AG08395 (cell line): ENCODE measurements at regions not wholly inside any gene's neighbourhood (a gene's known extent, or its start where the extent isn't known, plus 50 kb on each side); places are given as distances from the start of the nearest gene placed in this dataset.

Experiments used
- DNase-seq: peaks from one replicate; pipeline ENCODE4 v3.0.0; 2012; ENCODE audit warnings: mixed read lengths, low spot score

DNA sequence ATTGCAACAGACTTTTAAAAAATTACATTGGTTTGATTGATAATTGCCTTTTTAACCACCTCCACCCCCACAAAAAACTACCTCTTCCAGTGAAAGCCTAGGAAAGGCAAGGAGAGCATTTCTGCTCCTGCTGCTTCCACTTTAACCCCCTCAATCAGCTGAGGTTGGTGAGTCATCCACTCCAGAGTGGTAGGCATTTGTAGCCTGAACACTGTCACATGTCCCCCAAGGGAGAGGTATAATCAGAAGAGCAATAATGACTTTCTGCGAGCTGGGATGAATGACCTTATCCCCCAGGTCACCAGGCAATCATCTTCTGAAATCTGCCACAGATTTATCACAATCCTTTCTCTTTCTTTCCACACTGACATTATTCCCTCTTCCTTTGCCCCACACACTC, 126.6 kb upstream of the CAMK1G start:
- peak; percentile 32 for DNase-seq

DNA sequence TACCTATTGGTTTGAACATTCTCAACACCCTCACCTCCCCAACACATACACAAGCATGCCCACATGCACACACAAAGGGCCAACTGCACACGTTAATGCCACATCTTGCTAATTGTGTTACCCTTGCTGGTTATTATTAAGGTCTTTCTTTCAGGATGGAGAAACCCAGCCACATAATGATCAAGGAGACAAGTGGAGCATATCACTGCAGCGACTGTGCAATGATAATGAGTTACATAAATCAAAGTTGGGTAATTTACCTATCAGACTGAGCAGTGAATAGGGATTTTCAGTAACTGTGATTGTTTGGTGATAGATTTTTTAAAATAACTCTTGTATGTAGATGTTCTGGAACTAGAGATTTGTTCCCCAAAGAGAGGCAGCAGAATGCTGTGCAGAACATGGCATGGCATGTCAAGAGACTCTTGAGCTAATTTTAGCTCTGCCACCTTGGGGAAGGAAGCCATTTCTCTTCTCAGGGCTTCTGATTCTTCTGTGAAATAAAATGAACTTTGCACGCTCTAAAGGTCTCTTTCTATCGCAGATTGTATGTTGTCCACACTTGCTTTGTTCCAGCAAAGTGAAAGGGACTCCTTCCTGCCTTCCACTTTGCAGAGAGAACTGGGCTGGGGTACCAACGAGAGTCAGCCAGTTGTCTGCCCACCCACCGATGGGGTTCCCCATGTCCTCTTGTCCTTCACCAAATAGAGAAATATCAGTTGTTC, 126.0 kb upstream of the CAMK1G start:
- DNase-seq, result no peak

- no peak for DNase-seq
These were observed 124.6 kb upstream of the CAMK1G start for GRCh38 chr1:209458921-209459320.

- DNase-seq, result no peak
These were observed 122.3 kb upstream of the CAMK1G start for GRCh38 chr1:209461168-209461567.

DNA sequence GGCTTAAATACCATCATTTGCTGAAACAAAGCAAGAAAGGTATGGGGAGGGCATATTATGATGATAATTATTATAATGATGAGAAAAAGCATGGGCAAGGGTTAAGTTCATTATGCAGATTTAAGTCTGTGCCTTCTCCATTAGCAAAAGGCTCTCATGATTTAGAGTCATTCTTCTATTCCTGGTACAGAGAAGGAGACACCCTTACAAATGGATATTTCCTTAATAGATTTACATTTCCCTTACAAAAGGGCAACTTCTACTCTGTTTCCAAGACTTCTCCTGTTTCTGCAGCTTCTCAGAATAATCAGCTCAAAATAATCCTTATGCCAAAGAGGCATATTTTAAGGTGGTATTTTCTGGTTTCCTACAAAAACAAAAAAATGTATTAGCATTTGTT, 121.1 kb upstream of the CAMK1G start:
- no peak for DNase-seq

DNA sequence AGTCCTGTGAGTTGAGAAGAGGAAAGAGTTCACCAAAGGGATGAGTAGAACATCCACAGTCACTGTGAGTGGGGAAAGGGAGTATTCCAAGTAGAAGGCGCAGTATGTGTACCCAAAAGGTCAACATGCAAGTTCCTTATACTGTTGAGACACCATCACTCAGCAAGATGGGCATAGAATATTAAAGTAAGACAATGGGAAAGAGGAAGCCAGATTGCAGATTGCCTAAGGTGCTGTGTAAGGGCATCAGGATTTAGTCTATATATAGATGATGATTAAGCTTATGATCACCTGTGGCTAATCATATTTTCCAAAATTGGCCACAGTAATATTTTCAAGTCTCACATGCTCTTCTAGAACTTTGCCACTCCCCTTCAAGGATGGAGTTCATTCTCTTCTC, 120.1 kb upstream of the CAMK1G start:
- no peak for DNase-seq

- DNase-seq, result no peak
These were observed 110.5 kb upstream of the CAMK1G start for GRCh38 chr1:209473025-209473424.

- no peak for DNase-seq
These were observed 103.2 kb upstream of the CAMK1G start for GRCh38 chr1:209480345-209480744.

DNA sequence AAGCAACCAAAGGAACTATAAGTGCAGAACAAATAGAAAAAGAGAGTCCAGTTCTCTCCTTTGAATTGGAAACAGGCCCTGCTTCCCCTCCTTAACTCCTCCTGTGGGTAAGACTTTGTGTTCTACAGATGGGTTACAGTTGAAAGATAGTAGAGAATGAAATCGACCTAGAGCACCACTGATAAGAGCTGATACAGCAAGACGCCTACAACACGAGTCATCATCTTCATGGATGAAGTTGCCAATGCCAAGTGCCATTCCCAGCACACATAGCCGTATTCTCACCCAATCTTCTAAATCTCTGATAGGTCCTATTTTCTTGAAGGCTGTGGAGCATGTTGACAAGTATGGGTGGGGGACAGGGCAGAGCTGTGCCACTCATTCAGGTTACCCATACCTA, 99.8 kb upstream of the CAMK1G start:
- DNase-seq, result no peak

DNA sequence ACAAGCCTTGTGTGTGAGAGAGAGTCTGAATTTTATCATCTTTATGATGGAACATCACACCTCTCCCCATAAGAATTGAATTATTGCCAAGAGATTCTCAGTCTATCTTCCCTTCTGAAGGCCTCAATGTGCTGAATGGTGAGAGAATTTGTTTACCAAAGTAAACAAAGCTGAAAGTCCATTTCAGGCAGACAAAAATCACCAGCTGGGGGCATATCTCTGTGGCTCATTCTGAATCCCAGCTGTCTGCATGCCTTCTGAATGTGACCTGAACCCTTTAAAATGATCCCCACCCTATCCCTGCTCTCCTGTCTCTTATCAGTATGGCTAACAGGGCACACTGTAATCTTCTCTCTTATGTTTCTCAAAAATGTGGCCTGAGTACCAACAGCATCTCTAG, 99.1 kb upstream of the CAMK1G start:
- DNase-seq, result no peak

DNA sequence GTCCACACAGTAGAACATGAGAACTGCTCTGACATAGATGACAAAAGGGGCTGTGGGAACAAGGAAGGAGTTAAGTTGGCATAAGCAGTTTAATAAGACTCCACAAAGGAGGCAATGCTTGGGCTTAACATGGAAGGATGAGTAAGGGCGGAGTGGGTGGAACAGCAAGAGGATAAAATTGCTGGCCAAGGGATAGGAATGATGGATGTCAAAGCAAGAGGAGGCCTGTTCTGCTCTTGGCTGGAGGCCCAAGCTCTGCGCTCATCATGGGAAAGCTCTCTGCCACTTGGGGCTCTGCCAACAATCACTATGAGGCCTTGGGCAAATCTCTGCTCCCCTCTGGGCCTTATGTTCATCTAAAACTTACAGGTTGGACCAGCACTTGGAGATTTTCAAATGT, 98.3 kb upstream of the CAMK1G start:
- DNase-seq, result peak; percentile 15

GRCh38 chr1:209485751-209486150, 97.8 kb upstream of the CAMK1G start:
- no peak for DNase-seq

- peak; percentile 50 for DNase-seq
These were observed 96.5 kb upstream of the CAMK1G start for GRCh38 chr1:209486861-209487593.

GRCh38 chr1:209490013-209490412, 93.5 kb upstream of the CAMK1G start:
- DNase-seq, result peak; percentile 42

DNA sequence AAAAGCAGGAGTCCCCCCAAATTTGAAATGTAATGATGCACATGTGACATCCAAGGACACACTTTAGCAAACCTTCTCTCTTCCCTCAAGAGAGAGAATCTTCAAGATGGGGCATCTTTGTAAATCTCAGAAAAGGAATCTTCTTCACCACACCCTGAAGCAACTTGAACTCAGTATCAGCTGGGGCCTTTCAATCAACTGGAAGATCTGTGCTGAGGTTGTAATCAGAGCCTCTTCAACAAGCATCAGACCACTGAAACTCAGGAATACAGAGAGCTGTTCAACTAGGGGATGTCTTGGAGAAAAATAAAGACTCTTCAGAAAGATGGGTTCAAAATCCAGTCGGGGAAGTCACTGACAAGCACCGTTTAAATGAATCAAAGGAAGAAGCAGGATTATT, 92.5 kb upstream of the CAMK1G start:
- no peak for DNase-seq

GRCh38 chr1:209491496-209491895, 92.0 kb upstream of the CAMK1G start:
- no peak for DNase-seq

DNA sequence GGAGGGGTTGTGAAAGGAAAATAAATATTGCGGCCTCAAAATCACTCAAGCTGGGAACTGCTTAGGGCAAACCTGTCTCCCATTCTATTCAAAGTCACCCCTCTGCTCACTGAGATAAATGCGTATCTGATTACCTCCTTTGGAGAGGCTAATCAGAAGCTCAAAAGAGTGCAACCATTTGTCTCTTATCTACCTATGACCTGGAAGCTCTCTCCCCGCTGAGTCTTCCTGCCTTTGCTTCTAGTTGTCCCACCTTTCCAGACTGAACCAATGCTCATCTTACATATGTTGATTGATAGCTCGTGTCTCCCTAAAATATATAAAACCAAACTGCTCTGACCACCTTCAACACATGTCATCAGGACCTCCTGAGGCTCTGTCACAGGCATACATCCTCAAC, 91.6 kb upstream of the CAMK1G start:
- DNase-seq, result no peak

DNA sequence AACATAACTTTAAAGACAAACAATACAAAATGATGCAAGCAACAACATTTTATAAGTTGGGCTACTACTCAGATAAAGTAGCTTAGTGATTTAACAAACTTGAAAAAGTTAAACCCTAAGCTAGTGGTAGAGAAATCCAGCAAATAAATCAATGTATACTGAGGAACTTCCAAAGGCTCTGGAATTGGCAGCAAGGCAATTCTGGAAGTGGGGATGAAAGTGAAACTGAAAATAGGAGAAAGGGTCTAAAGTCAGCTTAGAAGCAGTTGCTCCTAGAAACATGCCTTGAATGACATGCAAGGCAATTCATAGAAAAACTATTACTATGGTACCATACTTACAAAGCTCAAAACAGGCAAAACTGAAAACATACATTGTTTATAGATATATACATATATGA, 90.0 kb upstream of the CAMK1G start:
- DNase-seq, result no peak

DNA sequence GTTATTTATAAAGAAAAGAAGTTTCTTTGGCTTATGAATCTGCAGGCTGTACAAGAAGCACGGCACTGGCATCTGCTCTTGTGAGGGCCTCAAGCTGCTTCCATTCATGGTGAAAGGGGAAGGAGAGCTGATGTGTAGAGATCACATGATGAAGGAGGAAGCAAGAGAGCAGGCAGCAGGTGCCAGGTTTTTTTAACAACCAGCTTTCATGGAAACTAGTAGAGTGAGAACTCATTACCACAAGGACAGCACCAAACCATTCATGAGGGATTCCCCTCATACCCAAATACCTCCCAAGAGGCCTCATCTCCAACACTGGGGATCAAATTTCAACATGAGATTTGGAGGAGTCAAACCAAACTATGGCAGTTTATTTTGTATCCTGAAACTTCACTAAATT, 85.8 kb upstream of the CAMK1G start:
- no peak for DNase-seq

DNA sequence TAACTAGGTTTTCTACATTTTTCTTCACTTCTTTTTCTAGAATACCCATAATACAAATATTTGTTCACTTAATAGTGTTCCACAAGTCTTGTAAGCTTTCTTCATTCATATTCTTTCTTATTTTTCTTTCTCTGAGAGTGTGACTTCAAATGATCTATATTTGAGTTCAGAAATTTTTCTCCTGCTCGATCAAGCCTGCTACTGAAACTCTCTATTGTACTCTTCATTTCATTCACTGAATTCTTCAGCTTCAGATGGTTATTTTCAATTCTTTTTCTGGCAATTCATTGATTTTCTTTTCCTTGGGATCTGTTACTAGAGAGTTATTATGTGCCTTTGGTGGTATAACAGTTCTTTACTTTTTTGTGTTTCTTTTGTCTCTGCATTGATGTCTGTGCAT, 82.5 kb upstream of the CAMK1G start:
- DNase-seq, result no peak

- no peak for DNase-seq
These were observed 80.3 kb upstream of the CAMK1G start for GRCh38 chr1:209503196-209503595.

GRCh38 chr1:209504571-209504970, 78.9 kb upstream of the CAMK1G start:
- DNase-seq, result no peak

DNA sequence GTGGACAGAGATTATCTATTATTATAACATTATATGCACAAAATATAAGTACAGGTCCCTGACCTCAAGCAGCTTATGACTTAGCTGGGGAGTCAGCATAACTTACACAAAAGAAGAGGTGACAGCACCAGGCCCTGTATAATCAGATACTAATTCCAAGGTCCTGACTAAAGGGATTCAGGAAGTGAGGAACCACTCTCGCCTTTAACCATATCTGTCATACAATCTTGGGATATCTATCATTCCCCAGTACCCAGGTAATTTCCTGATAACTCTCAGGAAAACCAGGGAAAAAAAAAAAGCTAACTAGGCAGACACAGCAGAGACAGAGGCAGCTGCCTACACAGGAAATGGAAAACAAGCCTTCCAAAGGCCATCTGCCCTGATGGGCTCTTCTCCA, 78.5 kb upstream of the CAMK1G start:
- no peak for DNase-seq

DNA sequence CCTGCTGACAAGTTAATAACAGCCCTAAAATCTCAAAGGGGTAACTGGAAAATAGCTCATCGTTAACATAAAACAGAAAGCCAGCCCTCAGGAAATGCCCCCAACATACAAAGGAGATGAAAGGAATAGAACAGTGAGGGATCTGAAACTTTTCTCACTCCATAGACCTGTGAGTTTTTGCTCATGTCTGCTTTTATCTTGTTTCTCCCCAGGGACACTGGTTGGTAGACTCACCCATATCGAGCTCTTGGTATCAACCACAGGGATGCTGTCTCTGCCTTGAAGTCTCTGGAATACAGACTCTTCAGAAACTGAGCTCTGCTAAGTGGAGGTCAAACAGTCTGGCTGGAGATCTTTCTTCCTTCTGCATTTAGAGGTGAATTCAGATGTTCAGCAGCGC, 77.4 kb upstream of the CAMK1G start:
- DNase-seq, result no peak
